BJ (cell line): ENCODE measurements at regions not wholly inside any gene's neighbourhood (a gene's known extent, or its start where the extent isn't known, plus 50 kb on each side); places are given as distances from the start of the nearest gene placed in this dataset.

Experiments
- CTCF ChIA-PET: fragments of 350-600 bp; formaldehyde crosslinking; extraction: SDS; loops from one replicate; lab custom pipeline; 2021; ENCODE audit warnings: antibody characterized with exemption, inconsistent platforms; lab: Yijun Ruan, JAX
- POLR2A ChIA-PET: fragments of 300-600 bp; sonication (Branson Sonifier 250); formaldehyde crosslinking; extraction: SDS; loops from one replicate; lab custom pipeline; 2021; ENCODE audit warnings: antibody characterized with exemption; lab: Charles Lee
- DNase-seq: peaks from one replicate; pipeline ENCODE4 v3.0.0-alpha.2; 2011; ENCODE audit warnings: low read depth
- H3K27me3 ChIP-seq: 2 replicates; pipeline ENCODE4 v1.6.0; 2011; ENCODE audit warnings: low read length; ENCODE audit not compliant: control insufficient read depth, insufficient read depth
- H3K36me3 ChIP-seq: 2 replicates; pipeline ENCODE4 v1.5.1; 2011; ENCODE audit warnings: low read length; ENCODE audit not compliant: control insufficient read depth, insufficient read depth
- H3K4me3 ChIP-seq: 2 replicates; pipeline ENCODE4 v1.5.1; 2011; ENCODE audit warnings: low read depth, mild to moderate bottlenecking, control low read depth, low read length
- CTCF ChIP-seq: IDR thresholded peaks from 2 replicates; pipeline ENCODE4 v1.5.1; 2011; ENCODE audit warnings: low read depth, mild to moderate bottlenecking, control low read depth, inconsistent platforms, low read length, moderate library complexity; ENCODE audit not compliant: insufficient read depth

GRCh38 chr9:69955536-69956355 lies 87.9 kb upstream of the MAMDC2 start:
- Histone ChIP-seq H3K4me3 (no peak overlapping the region), H3K36me3 (no peaks in the 10 kb centered on the region), H3K27me3 (no peaks in the 10 kb centered on the region)
- CTCF ChIA-PET, result interaction anchor here (0.6 to 1.7 kb wide), 5 partner anchors 14 to 546 kb away, joined by 3 to 4 read pairs (median 4); no protein-coding TSS in a partner anchor
- peak; percentile 16 for DNase-seq
- POLR2A ChIA-PET, result interaction anchor here (0.6 kb wide), 1 partner anchor 263 kb away, joined by 3 read pairs; no protein-coding TSS in a partner anchor
- TF ChIP-seq CTCF, result no peak

GRCh38 chr9:69961843-69962242 lies 81.8 kb upstream of the MAMDC2 start:
- CTCF ChIA-PET, result interaction anchor here (0.6 to 12.5 kb wide), 4 partner anchors 9 to 541 kb away, joined by 3 to 107 read pairs (median 4); no protein-coding TSS in a partner anchor
- no peak for TF ChIP-seq CTCF
- peak; percentile 22 for DNase-seq
- H3K27me3 ChIP-seq, result no peaks in the 10 kb centered on the region
- POLR2A ChIA-PET, result no interaction called here
- H3K36me3 ChIP-seq, result no peaks in the 10 kb centered on the region
- no peak overlapping the region for H3K4me3 ChIP-seq

GRCh38 chr9:69963803-69964202 lies 79.8 kb upstream of the MAMDC2 start:
- no peaks in the 10 kb centered on the region for H3K36me3 ChIP-seq
- no peak for DNase-seq
- no peaks in the 10 kb centered on the region for H3K27me3 ChIP-seq
- POLR2A ChIA-PET, result no interaction called here
- no peak for TF ChIP-seq CTCF
- H3K4me3 ChIP-seq, result no peak overlapping the region
- CTCF ChIA-PET, result interaction anchor here (1.2 to 12.5 kb wide), 3 partner anchors 12 to 148 kb away, joined by 3 to 107 read pairs (median 3); no protein-coding TSS in a partner anchor

GRCh38 chr9:69964446-69964845 lies 79.2 kb upstream of the MAMDC2 start:
- H3K4me3 ChIP-seq, result no peak overlapping the region
- no peaks in the 10 kb centered on the region for H3K27me3 ChIP-seq
- POLR2A ChIA-PET, result no interaction called here
- no peaks in the 10 kb centered on the region for H3K36me3 ChIP-seq
- TF ChIP-seq CTCF, result no peak
- CTCF ChIA-PET, result interaction anchor here (0.5 to 12.5 kb wide), 3 partner anchors 13 to 214 kb away, joined by 3 to 107 read pairs (median 3); no protein-coding TSS in a partner anchor
- no peak for DNase-seq

GRCh38 chr9:69965416-69966145 lies 78.1 kb upstream of the MAMDC2 start:
- H3K36me3 ChIP-seq, result no peaks in the 10 kb centered on the region
- H3K4me3 ChIP-seq, result no peak overlapping the region
- POLR2A ChIA-PET, result no interaction called here
- no peak for TF ChIP-seq CTCF
- CTCF ChIA-PET, result interaction anchor here (1.3 to 12.5 kb wide), 3 partner anchors 30 to 147 kb away, joined by 3 to 107 read pairs (median 4); no protein-coding TSS in a partner anchor
- H3K27me3 ChIP-seq, result no peaks in the 10 kb centered on the region
- no peak for DNase-seq
